NCI-H2227 (cell line): ENCODE measurements at regions not wholly inside any gene's neighbourhood (a gene's known extent, or its start where the extent isn't known, plus 50 kb on each side); places are given as distances from the start of the nearest gene placed in this dataset.
"Not testable (repeated sequence)": the region's sequence is repeated elsewhere in the genome, so short reads cannot be mapped to it uniquely, and the experiment has no call there.

Source experiments
- DNase-seq: peaks from one replicate; lab custom pipeline; 2025; ENCODE audit not compliant: unreplicated experiment; lab: John Stamatoyannopoulos, UW

DNA sequence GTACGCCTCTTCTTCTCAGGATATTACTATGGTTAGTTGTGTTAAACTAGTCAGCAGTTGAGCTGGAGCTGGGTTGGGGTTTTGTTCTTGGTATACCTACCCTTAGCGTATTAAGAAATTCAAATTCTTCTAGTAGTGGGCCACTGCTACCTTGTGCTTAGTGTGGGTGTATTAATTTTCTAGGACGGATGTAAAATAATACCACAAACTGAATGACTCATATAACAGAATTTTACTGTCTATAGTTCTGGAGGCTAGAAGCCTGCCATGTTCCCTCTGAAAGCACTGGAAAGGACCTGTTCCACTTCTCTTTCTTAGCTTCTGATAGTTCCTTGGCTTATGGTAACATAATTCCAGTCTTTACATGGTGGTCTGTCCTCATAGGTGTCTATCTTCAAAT lies 1274.7 kb downstream of the ADGRL3 start:
- no peak for DNase-seq

DNA sequence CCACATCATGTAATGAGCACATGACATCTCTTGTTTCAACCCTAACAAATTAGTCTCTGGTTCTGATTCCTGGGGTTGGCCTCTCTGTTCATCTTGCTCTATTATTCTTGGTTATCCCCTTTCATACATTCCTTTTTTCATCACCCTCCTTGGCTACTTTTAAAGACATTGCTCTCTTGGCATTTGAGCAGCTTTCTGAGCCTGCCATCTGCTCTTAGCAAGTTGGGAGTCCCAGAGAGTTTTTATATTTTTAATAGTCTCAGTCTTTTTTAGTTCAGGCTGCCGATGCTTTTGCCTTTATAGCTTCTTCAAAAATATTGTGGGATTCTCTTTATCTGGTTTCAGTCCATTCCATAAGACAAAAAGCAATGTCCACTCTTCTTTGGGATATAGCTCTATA lies 1270.9 kb downstream of the ADGRL3 start:
- DNase-seq, result no peak

DNA sequence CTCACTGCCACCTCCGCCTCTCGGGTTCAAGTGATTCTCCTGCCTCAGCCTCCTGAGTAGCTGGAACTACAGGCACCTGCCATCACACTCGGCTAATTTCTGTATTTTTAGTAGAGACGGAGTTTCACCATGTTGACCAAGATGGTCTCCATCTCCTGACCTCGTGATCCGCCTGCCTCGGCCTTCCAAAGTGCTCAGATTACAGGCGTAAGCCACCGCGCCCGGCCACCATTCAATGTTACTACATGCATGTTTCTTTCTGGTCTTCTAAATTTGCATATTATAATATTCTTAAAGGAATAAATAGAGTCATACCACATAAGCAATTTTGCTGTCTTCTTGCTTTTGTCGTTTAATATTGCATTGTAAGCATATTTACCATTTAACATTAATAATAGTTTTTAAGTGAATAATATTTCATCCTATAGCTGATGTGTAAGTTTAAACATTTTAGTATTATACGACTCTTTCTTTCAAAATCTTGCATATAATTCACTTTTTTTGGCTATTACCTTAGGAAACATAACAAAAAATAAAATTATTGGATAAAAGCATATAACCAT lies 1270.4 kb downstream of the ADGRL3 start:
- DNase-seq, result no peak

DNA sequence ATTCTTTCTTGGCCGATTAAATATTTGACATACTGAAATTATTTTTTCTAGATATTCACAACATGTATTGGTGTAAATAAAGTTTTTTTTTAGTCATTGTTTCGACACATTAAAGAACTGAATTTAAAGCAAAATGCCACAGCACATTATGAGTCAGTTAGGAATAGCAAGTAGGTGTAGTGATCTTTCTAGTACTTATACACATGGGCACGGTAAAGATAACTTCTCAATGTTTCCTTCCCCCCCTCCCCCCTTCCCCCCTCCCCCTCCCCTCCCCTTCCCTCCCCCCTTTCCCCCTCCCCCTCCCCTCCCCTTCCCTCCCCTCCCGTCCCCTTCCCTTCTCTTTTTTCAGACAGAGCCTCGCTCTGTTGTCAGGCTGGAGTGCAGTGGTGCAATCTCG lies 1269.9 kb downstream of the ADGRL3 start:
- no peak for DNase-seq

DNA sequence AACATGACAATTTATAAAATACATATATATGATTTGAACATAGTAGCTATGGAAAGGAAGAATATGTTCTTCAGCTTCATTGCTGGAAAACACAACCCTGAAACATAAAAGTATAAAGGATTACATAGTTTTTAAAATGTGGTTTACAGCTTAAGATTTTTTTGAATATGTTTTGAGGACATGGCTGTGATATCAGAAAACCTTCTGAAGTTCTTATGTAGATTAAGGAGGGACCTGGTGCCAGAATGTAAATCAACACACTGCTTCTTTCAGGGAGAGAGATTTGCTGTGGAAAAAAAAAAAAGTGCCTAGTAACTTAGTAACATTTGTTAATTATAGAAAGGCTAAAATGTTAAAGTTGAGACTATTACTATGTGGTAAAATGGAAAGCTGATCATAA lies 1261.8 kb downstream of the ADGRL3 start:
- DNase-seq, result no peak

DNA sequence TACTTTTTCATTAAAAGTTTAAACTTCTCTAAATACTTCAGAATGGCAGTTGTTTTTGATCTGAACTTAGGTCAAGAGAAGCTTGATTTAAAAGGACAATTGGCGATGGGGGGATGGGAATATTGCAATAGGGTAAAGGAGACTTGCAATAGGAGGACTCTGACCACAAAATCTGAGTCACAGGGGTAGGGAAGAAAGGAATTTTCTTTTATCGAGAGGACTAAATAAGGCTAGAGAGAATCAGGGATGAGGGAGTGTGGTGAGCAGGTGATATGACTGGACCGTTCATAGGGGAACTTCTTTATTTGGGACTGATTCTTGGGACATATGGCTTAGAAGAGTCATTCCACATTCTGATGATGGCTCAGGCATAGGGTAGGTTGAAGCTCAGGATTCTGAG lies 1260.2 kb downstream of the ADGRL3 start:
- DNase-seq, result no peak

DNA sequence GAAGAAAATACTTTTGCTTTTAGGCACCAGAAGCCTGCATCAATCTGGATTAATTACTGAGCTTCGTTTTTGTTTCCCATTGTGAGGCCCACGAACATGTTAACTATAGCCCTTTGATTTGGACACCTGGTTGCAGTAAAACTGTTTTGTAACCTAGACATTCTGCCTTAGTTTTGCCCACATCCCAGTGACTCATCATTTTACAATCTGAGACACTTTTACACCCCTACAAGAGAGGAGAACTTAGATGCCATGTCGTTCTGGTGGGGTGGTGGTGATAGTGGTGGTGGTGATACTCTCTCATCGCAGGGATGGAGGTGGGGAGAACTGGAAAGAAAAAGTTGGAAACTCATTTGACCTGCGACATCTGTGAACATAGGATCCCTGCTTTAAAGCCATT lies 1257.2 kb downstream of the ADGRL3 start:
- no peak for DNase-seq

DNA sequence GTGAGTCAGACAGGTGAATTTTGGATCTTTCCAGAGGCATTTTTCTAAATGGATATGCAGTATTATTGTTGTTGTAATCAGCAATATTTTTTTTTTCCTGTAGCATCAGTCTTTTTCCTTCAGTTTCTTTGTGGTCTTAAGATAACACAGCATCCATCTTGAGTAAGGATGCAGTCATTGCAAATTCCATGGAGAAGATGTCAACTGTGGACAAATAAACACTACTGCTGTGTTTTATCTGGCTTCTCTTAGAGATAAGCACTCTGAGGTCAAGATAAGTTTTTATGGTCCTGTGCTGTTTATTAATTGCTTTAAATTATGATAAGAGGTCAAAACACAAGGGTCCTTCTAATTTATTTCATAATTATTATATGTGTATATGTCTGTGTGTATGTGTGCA lies 1255.7 kb downstream of the ADGRL3 start:
- no peak for DNase-seq

DNA sequence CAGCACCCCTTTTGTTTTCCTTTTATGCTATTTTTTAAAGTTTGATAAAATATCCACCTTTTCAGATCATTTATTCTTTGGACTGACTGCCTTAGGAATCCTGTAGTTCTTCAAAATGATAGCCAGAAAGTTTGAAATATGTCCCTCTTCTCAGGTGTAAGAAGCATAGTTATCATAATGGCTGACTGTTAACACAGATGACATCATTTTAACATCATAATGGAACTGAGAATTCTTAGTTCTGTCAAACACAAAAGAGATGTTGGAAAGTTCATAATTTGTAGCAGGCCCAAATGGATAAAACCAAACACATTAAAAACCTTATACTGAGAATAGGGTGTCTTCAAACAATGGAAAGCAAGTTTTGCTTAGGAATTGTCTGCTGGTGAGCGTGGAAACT lies 1254.4 kb downstream of the ADGRL3 start:
- no peak for DNase-seq

DNA sequence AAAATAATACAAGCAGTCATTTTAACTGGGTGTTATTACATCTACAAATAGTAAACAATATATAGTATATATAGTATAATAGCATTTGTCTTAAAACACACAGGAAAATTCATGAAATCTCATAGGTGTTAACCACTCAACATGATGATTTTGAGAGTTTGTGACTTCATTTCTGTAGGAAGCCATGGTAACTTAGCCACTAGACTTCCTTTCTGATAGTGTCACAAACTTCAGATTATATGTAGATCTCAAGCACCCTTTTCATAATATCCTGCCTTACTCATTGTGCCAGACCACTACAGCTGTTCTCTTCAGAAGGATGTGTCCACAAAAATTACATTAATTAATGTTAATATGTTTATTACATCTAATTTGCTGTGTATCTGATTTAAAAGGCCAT lies 1250.6 kb downstream of the ADGRL3 start:
- DNase-seq, result no peak

DNA sequence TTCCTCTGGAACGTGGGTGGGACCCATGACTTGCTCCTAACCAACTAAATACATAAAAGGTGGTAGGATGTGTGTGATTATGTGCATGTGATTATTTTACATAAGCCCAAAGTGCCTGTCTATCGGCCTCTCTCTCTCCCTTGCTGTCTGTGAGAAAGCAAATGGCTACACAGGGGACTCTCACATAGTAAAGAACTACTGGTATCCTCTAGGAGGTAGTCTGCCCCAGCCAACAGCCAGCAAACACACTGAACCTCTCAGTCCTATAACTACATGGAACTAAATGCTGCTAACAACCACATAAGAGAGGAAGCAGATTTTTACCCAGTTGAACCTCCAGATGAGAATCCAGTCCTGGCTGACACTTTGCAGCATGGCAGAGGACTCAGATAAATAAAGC lies 1249.4 kb downstream of the ADGRL3 start:
- DNase-seq, result no peak

DNA sequence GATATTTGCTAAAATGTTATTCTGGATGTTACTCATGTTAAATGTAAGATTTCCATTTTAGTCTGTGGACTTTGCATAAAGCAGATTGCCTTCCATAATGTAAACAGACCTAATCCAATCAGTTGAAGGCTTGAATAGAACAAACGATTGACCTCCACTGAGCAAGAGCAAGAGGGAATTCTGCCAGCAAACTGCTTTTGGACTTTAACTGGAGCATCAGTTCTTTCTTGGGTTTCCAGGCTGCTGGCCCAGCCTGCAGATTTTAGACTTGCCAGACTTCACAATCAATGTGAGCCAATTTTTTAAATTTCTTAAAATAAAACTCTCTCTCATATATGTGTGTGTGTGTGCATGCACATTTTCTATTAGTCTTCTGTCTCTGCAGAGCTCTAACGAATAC lies 1248.8 kb downstream of the ADGRL3 start:
- no peak for DNase-seq

DNA sequence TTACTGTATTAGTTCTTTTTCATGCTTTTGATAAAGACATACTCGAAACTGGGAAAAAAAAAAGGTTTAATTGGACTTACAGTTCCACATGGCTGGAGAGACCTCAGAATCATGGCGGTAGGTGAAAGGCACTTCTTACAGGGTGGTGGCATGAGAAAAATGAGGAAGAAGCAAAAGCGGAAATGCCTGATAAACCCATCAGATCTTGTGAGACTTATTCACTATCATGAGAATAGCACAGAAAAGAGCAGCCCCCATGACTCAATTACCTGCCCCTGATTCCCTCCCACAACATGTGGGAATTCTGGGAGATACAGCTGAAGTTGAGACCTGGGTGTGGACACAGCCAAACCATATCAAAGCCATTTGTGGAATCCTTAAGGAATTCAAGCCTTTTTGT lies 1238.9 kb downstream of the ADGRL3 start:
- DNase-seq, result no peak

DNA sequence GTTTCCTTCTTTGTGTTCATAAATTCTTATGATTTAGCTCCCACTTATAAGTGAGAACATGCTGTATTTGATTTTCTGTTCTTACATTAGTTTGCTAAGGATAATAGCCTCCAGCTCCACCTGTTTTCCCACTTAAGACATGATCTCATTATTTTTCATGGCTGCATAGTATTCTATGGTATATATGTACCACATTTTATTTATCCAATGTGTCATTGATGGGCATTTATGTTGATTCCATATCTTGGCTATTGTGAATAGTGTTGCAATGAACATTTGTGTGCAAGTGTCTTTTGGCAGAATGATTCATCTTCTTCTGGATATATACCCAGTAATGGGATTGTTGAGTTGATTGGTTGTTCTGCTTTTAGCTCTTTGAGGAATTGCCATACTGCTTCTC lies 1234.8 kb downstream of the ADGRL3 start:
- DNase-seq, result no peak

DNA sequence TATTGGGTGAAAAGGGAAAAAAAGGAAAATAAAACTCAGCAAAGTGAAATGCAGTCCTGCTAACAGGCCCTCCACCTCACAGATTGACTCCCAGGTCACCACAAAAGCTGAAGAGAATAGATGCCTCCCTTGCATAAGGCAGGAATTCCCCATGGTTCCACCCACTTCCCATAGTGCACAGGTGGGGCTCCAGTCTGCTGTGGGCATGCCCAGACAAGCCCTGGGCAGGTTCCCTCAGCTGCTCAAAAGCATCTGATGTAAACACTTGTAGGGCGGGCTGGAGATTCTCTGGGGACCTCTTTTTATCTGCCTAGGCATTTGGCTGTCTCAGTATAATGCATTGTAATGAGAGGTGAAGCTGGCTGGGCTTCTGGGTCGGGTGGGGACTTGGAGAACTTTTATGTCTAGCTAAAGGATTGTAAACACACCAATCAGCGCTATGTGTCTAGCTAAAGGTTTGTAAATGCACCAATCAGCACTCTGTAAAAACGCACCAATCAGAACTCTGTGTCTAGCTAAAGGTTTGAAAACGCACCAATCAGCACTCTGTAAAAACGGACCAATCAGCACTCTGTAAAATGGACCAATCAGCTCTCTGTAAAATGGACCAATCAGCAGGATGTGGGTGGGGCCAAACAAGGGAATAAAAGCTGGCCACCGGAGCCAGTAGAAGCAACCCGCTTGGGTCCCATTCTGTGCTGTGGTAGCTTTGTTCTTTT lies 1231.5 kb downstream of the ADGRL3 start:
- DNase-seq, result not testable (repeated sequence)

DNA sequence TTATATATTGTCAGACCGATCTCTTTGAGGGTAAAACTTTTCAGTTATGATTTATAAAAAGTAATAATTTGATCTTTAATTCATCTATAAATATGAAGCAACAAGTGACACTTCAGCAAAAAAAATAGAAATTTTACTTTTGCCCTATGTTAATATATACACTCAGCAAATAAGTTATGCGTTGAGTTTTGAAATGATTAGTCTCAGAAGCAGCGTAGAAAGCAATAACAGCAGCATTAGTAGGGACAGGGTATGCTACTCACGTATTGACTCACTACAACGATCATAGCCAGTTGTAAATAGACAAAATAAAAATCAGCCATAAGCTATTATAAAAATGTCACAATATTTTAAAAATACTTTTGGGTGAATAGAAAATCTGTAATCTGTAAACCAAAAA lies 1229.2 kb downstream of the ADGRL3 start:
- no peak for DNase-seq

DNA sequence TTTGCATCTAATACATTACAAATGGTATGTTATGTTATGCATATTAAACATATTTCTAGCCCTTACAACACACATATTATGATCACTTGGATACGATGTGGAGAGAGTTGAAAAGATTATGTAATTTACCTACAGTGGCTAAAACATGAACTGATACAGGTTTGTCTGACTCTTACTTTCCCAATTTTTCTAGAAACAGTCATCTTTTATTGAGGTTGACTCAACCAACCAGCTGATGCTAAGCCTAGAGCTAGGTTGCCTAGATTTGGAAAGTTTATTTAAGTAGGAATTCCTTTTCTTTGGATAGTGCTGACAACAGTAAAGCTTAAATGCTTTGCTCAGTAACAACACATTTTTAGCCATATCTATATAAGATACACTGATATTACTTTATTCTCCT lies 1215.1 kb downstream of the ADGRL3 start:
- no peak for DNase-seq

DNA sequence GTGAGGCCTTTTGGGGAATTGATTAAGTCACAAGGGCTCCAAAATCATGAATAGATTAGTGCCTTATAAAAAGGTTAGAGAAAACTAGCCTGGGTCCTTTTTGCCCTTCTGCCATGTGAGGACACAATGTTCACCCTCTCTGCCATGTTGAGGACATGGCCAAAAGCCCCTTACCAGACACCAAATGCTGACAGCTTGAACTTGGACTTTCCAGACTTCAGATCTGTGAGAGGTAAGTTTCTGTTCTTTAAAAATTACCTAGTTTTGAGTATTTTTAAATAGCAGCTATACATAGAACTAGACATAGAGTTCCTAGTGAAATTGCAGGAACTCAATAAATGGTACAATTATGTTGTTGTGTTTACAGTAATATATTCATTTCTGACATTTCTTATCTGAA lies 1214.4 kb downstream of the ADGRL3 start:
- DNase-seq, result no peak

DNA sequence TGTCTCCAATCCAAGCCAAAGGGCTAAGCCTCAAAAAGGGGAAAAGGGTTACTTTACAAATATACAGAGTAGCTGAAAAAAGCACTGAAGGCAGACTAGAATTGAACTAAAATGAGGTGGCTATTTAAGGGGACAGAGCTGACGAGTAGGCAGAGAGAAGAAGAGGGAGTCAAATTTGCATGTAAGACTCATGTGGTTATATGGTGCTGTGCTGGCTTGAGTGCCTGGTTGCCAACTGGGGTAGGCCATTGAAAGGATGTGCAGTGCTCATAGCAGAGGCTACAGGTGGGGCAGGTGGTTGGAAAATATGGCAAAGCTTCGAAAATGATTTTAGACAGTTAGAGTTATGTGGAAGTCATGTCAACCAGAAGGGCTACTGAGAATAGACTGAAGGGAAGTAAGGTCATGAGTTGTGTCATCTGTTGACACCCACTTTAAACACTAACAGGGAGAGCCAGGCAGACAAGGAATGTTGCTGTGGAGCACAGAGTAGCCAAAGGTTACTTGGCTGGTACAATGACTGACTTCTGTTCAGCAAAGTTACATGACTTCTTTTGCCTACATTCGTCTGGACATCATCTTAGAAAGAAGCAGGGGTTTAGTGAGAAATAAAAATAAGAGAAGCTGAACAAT lies 1210.4 kb downstream of the ADGRL3 start:
- DNase-seq, result no peak

DNA sequence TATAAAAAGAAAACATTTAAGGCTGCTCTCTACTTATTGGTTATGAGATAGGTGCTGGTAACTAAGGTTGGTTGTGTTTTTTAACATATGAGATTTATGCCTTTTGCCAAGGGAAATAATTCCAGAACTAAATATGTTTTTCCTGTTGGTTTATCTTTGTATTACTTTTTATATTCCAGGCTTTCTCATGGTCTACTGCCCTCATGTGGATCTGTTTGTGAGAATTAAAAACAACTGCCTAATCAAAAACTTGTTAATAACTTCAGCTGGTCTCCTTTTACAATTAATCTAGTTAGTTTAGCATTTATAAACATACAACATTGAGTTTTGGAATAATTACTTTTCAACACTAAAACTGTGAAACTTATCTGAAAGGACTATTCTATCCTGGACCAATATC lies 1208.3 kb downstream of the ADGRL3 start:
- DNase-seq, result no peak

DNA sequence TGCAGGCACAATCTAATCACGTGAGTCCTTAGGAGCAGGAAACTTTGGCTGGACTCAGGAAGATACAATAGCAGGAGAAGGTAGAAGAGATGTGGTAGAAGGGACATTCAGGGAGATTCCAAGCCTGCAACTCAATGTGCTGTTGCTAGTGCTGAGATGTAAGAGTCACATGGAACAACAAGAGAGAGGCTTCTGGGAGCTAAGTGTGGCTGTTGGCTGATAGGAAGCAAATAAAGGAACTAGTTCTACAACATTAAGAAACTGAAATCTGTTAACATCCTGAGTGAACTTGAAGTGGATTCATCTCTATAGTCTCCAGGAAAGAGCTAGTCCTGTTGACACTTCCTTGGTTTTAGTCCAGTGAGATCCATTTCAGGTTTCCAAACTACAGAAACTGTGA lies 1207.4 kb downstream of the ADGRL3 start:
- DNase-seq, result no peak

DNA sequence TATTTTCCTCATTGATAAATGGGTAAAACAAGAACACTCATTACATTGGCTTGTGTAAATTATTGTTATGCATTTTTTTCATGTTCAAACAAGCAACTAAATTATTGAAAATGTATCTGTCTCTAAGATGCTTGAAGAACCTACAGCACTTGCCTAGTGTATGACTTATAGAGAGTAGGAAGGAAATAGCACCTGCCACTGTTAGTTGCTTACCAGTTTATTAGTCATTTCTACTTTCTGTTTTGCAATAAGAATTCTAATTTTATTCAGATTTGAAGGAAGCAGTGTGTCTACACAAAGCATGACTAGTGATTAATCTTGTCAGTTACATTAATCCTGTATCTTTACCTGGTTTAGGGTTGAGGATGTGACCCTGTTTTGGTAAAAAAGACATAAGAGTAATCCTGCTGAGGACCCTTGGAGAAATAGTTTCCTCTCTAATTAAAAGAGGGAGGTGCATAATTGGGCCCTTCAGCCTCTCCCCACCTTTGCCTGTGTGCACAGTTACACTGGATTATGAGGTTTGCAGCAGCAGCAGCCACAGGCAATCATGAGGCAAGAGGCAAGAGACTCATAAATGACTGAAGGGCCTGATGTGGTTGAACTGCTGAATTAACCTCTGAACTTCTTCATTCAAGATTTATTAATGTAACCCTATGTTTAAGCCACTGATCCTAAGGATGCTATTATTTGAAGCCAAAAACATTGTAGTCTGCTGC lies 1202.1 kb downstream of the ADGRL3 start:
- DNase-seq, result no peak
